MCF 10A (cell line): ENCODE measurements at regions not wholly inside any gene's neighbourhood (a gene's known extent, or its start where the extent isn't known, plus 50 kb on each side); places are given as distances from the start of the nearest gene placed in this dataset.

Experiments
- BruUV-seq: library from RNA; stranded (reverse); fragments of 400-500 nt; replicated peaks from 2 replicates; lab custom pipeline; 2021; lab: Mats Ljungman, UMichigan
- CTCF ChIA-PET: fragments of 300-600 bp; sonication (Branson Sonifier 250); formaldehyde crosslinking; extraction: SDS; loops from one replicate; lab custom pipeline; 2021; ENCODE audit warnings: antibody characterized with exemption, inconsistent platforms; lab: Yijun Ruan, JAX
- POLR2A ChIA-PET: fragments of 300-600, 350-650 bp; sonication (Branson Sonifier 250); formaldehyde crosslinking; extraction: SDS; loops from one replicate; lab custom pipeline; 2020; ENCODE audit warnings: antibody characterized with exemption, inconsistent platforms; lab: Yijun Ruan, JAX
- DNase-seq: peaks from one replicate; pipeline ENCODE4 v3.0.0-alpha.2; 2018; ENCODE audit not compliant: unreplicated experiment
- H3K27ac Mint-ChIP-seq: one replicate; pipeline ENCODE4 v1.8.0; 2022; ENCODE audit warnings: mild to moderate bottlenecking, low read depth, mixed read lengths; ENCODE audit not compliant: unreplicated experiment
- H3K27me3 Mint-ChIP-seq: one replicate; pipeline ENCODE4 v1.8.0; 2022; ENCODE audit warnings: mixed read lengths; ENCODE audit not compliant: insufficient read depth, unreplicated experiment
- H3K36me3 Mint-ChIP-seq: one replicate; pipeline ENCODE4 v1.8.0; 2022; ENCODE audit warnings: mild to moderate bottlenecking, moderate library complexity, mixed read lengths; ENCODE audit not compliant: insufficient read depth, unreplicated experiment
- H3K4me1 Mint-ChIP-seq: one replicate; pipeline ENCODE4 v1.8.0; 2022; ENCODE audit warnings: mixed read lengths; ENCODE audit not compliant: insufficient read depth, unreplicated experiment
- H3K4me3 Mint-ChIP-seq: one replicate; pipeline ENCODE4 v1.8.0; 2022; ENCODE audit warnings: mild to moderate bottlenecking, moderate library complexity, mixed read lengths; ENCODE audit not compliant: unreplicated experiment
- H3K9me3 Mint-ChIP-seq: one replicate; pipeline ENCODE4 v1.8.0; 2022; ENCODE audit warnings: mixed read lengths; ENCODE audit not compliant: unreplicated experiment
- intact Hi-C: fragments of 100-400 bp; cut with micrococcal nuclease; formaldehyde crosslinking; loops from 2 replicates; pipeline ENCODE4 v1.14.1; 2022
- TF ChIP-seq, protein P1 (sequence below): fragments of 200-600 bp; IDR thresholded peaks from one replicate; pipeline ENCODE4 v1.8.0; 2022; ENCODE audit warnings: antibody characterized with exemption, mild to moderate bottlenecking; ENCODE audit not compliant: unreplicated experiment

DNA sequence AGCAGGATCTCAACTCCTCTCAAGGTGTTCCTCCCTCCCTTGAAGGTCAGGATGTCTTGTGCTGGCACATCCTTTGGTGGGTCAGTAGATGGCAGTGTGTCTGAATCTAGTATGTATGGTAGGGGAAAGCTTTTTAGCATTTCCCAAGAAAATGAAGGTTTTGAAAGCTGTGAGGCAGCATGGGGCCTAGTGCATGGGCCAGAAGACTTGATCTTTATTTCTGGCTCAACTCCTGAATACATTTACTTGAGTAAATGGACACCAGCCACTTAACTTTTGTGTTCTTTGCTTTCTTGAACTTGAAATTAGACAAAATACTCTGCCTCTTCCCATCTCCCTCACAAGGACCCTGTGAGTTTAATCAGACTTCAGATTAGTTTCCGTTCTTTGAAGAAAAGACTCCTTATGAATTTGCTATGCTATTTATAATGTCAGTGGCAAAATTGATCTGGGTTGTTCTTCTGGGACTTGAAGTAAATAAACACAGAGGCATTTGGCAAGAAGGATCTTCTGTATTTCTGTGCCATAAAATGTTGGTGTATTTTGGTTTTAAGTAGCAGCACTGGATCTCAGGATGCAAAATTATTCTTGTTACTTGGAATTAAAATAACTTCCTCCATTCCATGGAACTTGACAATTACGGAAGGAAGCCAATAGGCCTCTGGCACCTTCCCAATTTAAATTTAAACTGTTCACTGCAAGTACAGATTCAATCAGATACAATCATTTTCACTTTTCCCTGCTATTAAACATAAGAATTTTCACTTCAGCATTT is 288.8 kb downstream of the CASP12 start:
- TF ChIP-seq, protein P1, sequence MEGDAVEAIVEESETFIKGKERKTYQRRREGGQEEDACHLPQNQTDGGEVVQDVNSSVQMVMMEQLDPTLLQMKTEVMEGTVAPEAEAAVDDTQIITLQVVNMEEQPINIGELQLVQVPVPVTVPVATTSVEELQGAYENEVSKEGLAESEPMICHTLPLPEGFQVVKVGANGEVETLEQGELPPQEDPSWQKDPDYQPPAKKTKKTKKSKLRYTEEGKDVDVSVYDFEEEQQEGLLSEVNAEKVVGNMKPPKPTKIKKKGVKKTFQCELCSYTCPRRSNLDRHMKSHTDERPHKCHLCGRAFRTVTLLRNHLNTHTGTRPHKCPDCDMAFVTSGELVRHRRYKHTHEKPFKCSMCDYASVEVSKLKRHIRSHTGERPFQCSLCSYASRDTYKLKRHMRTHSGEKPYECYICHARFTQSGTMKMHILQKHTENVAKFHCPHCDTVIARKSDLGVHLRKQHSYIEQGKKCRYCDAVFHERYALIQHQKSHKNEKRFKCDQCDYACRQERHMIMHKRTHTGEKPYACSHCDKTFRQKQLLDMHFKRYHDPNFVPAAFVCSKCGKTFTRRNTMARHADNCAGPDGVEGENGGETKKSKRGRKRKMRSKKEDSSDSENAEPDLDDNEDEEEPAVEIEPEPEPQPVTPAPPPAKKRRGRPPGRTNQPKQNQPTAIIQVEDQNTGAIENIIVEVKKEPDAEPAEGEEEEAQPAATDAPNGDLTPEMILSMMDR: peak; percentile 72
- peak; percentile 59 for DNase-seq
- CTCF ChIA-PET: interaction anchor here (0.6 to 2.2 kb wide), 14 partner anchors 10 to 1256 kb away, joined by 3 to 10 read pairs (median 3); no protein-coding TSS in a partner anchor
- H3K27me3 Mint-ChIP-seq: no peaks in the 10 kb centered on the region
- H3K4me1 Mint-ChIP-seq: no peaks in the 10 kb centered on the region
- intact Hi-C loops: loop anchor here (1.0 to 5.0 kb wide), 4 partner anchors 333 to 1254 kb away; no protein-coding TSS in a partner anchor
- no peaks in the 10 kb centered on the region for H3K9me3 Mint-ChIP-seq
- no peak overlapping the region for H3K27ac Mint-ChIP-seq
- BruUV-seq: no TSS peak
- no peaks in the 10 kb centered on the region for H3K36me3 Mint-ChIP-seq
- H3K4me3 Mint-ChIP-seq: no peak overlapping the region
- POLR2A ChIA-PET: interaction anchor here (1.0 kb wide), 1 partner anchor 1253 kb away, joined by 3 read pairs; no protein-coding TSS in a partner anchor

DNA sequence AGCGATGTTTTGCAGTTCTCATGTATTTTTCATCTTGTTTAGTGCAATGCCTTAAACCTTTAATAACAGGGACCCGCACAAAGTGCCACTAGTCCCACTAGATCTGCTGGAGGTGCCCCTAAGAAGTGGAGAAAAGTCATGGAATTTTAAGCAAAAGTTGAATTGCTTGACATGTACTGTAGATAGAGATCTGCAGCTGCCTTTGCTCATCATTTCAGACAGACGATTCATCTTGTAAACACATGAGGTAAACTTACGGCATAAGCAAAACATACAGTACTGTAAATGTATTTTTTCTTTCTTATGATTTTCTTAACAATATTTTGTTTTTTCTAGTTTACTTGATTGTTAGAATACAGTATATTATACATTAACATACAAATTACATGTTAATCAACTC is 295.6 kb downstream of the CASP12 start:
- intact Hi-C loops: no loop called here
- TF ChIP-seq, protein P1: no peak
- Mint-ChIP-seq H3K9me3 (peaks cover 10% of the 10 kb centered on the region), H3K4me1 (no peaks in the 10 kb centered on the region), H3K27me3 (no peaks in the 10 kb centered on the region), H3K36me3 (no peaks in the 10 kb centered on the region), H3K4me3 (no peak overlapping the region), H3K27ac (no peak overlapping the region)
- ChIA-PET POLR2A (interaction anchor here (1.0 kb wide), 1 partner anchor 11 kb away, joined by 5 read pairs; no protein-coding TSS in a partner anchor), CTCF (interaction anchor here (0.6 kb wide), 1 partner anchor 17 kb away, joined by 3 read pairs; no protein-coding TSS in a partner anchor)
- no peak for DNase-seq
- BruUV-seq: no TSS peak

DNA sequence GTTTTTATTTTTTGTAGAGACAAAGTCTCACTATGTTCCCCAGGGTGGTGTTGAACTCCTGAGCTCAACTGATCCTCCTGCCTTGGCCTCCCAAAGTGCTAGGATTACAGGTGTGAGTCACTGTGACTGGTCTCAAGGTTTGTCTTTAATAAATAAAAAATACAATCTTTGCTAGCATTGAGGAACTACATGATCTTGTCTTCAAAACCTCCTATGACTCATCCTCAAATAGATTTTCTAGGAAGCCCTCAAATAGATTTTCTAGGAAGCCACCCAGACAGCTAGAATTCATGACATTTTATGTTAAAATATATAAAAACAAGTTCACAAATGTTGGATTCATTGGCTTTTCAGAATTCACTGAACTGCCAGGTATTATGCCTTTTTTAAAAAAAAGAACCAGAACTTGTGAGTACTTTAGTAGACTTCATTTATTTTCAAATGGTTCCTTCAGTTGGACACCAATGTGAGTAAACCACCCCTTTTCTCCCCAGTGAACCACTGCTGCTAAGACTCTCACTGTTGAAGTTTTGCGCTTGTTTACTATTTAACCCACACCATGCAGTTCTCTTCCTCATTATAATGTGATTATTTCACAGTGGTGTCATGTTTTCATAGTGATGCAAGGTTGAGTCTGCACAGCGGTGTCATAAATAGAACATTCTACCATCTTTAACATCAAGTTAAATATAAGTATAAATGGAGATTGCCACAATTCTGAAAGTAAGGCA is 303.9 kb downstream of the CASP12 start:
- TF ChIP-seq, protein P1: no peak
- DNase-seq: peak; percentile 15
- no peaks in the 10 kb centered on the region for H3K36me3 Mint-ChIP-seq
- CTCF ChIA-PET: no interaction called here
- no peaks in the 10 kb centered on the region for H3K9me3 Mint-ChIP-seq
- POLR2A ChIA-PET: no interaction called here
- no peak overlapping the region for H3K4me3 Mint-ChIP-seq
- H3K27me3 Mint-ChIP-seq: no peaks in the 10 kb centered on the region
- no peak overlapping the region for H3K27ac Mint-ChIP-seq
- intact Hi-C loops: no loop called here
- no peaks in the 10 kb centered on the region for H3K4me1 Mint-ChIP-seq
- BruUV-seq: no TSS peak

DNA sequence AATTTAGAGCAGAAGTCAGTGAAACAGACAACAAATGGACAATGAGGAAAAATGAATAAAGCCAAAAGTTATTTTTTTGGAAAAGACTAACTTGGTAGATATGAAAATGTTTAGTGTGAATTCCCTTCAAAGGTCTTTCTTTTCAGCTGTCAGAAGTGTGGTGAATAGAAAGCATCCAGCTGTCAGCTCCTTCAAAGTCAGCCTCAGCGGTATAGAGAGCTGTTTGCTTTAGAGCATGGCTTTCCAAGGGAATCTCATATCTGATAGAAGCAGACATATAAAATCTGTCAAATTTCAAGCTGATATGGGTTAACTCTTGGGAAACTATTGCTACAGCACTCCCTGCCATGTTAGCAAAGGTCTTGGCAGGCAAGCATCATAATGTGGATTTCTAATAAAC is 309.3 kb downstream of the CASP12 start:
- intact Hi-C loops: no loop called here
- no peaks in the 10 kb centered on the region for H3K27me3 Mint-ChIP-seq

More for the DNA sequence above, 309.3 kb downstream of the CASP12 start:
- ChIA-PET POLR2A (no interaction called here), CTCF (interaction anchor here (0.9 kb wide), 1 partner anchor 15 kb away, joined by 5 read pairs; no protein-coding TSS in a partner anchor)
- H3K27ac Mint-ChIP-seq: no peak overlapping the region
- H3K4me3 Mint-ChIP-seq: no peak overlapping the region
- BruUV-seq: no TSS peak
- H3K9me3 Mint-ChIP-seq: no peaks in the 10 kb centered on the region
- no peak for DNase-seq
- TF ChIP-seq, protein P1: no peak
- H3K36me3 Mint-ChIP-seq: no peaks in the 10 kb centered on the region
- H3K4me1 Mint-ChIP-seq: no peaks in the 10 kb centered on the region
